ENCODE measurements at regions not wholly inside any gene's neighbourhood (a gene's known extent, or its start where the extent isn't known, plus 50 kb on each side); places are given as distances from the start of the nearest gene placed in this dataset.

DNA sequence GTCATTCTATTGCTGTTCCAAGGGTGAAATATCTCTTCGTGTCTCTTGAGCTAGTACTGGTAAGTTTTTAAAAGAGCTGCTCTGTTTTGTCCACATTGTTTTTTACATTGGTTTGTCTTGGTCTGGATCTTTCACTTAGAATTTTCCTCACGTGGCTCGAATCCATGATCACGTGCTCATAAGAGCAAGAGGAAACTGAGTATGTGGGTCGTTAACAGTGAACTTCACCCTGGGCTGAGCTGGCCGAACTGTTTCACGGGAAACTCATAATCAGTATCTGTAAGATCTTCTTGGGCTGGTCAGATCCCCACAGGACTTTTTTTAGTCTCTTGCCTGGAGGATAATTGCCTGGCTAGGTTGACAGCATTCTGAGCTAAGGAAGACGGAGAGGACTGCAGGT, 77.8 kb upstream of the HELT start:
- TF ChIP-seq ARNTL (CRISPR knock-in tag; IDR thresholded peaks at IDR 0.05; ENCODE audit: borderline replicate concordance, low read depth), result no peak
- TF ChIP-seq ISL1 (CRISPR knock-in tag; IDR thresholded peaks at IDR 0.05), result no peak
- TF ChIP-seq ZFP3 (CRISPR knock-in tag; IDR thresholded peaks at IDR 0.05), result no peak
- TF ChIP-seq, protein P1, sequence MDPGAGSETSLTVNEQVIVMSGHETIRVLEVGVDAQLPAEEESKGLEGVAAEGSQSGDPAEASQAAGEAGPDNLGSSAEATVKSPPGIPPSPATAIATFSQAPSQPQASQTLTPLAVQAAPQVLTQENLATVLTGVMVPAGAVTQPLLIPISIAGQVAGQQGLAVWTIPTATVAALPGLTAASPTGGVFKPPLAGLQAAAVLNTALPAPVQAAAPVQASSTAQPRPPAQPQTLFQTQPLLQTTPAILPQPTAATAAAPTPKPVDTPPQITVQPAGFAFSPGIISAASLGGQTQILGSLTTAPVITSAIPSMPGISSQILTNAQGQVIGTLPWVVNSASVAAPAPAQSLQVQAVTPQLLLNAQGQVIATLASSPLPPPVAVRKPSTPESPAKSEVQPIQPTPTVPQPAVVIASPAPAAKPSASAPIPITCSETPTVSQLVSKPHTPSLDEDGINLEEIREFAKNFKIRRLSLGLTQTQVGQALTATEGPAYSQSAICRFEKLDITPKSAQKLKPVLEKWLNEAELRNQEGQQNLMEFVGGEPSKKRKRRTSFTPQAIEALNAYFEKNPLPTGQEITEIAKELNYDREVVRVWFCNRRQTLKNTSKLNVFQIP (CRISPR knock-in tag; IDR thresholded peaks at IDR 0.05; ENCODE audit: borderline replicate concordance, low read depth), result no peak
- TF ChIP-seq CSDC2 (CRISPR knock-in tag; IDR thresholded peaks at IDR 0.05), result no peak
- TF ChIP-seq ZNF8 (CRISPR knock-in tag; IDR thresholded peaks at IDR 0.05), result no peak
- TF ChIP-seq, protein P2, sequence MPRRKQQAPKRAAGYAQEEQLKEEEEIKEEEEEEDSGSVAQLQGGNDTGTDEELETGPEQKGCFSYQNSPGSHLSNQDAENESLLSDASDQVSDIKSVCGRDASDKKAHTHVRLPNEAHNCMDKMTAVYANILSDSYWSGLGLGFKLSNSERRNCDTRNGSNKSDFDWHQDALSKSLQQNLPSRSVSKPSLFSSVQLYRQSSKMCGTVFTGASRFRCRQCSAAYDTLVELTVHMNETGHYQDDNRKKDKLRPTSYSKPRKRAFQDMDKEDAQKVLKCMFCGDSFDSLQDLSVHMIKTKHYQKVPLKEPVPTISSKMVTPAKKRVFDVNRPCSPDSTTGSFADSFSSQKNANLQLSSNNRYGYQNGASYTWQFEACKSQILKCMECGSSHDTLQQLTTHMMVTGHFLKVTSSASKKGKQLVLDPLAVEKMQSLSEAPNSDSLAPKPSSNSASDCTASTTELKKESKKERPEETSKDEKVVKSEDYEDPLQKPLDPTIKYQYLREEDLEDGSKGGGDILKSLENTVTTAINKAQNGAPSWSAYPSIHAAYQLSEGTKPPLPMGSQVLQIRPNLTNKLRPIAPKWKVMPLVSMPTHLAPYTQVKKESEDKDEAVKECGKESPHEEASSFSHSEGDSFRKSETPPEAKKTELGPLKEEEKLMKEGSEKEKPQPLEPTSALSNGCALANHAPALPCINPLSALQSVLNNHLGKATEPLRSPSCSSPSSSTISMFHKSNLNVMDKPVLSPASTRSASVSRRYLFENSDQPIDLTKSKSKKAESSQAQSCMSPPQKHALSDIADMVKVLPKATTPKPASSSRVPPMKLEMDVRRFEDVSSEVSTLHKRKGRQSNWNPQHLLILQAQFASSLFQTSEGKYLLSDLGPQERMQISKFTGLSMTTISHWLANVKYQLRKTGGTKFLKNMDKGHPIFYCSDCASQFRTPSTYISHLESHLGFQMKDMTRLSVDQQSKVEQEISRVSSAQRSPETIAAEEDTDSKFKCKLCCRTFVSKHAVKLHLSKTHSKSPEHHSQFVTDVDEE (CRISPR knock-in tag; IDR thresholded peaks at IDR 0.05), result no peak
- no peak for TF ChIP-seq ZFP30 (CRISPR knock-in tag; IDR thresholded peaks at IDR 0.05)
- no peak for TF ChIP-seq PPARA (CRISPR knock-in tag; IDR thresholded peaks at IDR 0.05; ENCODE audit: borderline replicate concordance)
- TF ChIP-seq TOX (CRISPR knock-in tag; IDR thresholded peaks at IDR 0.05; ENCODE audit: borderline replicate concordance), result no peak
- TF ChIP-seq, protein P3, sequence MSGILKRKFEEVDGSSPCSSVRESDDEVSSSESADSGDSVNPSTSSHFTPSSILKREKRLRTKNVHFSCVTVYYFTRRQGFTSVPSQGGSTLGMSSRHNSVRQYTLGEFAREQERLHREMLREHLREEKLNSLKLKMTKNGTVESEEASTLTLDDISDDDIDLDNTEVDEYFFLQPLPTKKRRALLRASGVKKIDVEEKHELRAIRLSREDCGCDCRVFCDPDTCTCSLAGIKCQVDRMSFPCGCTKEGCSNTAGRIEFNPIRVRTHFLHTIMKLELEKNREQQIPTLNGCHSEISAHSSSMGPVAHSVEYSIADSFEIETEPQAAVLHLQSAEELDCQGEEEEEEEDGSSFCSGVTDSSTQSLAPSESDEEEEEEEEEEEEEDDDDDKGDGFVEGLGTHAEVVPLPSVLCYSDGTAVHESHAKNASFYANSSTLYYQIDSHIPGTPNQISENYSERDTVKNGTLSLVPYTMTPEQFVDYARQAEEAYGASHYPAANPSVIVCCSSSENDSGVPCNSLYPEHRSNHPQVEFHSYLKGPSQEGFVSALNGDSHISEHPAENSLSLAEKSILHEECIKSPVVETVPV (CRISPR knock-in tag; IDR thresholded peaks at IDR 0.05), result no peak
- TF ChIP-seq, protein P4, sequence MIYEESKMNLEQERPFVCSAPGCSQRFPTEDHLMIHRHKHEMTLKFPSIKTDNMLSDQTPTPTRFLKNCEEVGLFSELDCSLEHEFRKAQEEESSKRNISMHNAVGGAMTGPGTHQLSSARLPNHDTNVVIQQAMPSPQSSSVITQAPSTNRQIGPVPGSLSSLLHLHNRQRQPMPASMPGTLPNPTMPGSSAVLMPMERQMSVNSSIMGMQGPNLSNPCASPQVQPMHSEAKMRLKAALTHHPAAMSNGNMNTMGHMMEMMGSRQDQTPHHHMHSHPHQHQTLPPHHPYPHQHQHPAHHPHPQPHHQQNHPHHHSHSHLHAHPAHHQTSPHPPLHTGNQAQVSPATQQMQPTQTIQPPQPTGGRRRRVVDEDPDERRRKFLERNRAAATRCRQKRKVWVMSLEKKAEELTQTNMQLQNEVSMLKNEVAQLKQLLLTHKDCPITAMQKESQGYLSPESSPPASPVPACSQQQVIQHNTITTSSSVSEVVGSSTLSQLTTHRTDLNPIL (CRISPR knock-in tag; IDR thresholded peaks at IDR 0.05; ENCODE audit: low read depth), result no peak
- TF ChIP-seq BACH2 (CRISPR knock-in tag; IDR thresholded peaks at IDR 0.05; ENCODE audit: borderline replicate concordance), result no peak
- TF ChIP-seq ZNF70 (CRISPR knock-in tag; IDR thresholded peaks at IDR 0.05), result no peak
- TF ChIP-seq SNAI2 (CRISPR knock-in tag; IDR thresholded peaks at IDR 0.05), result no peak
- TF ChIP-seq, protein P5, sequence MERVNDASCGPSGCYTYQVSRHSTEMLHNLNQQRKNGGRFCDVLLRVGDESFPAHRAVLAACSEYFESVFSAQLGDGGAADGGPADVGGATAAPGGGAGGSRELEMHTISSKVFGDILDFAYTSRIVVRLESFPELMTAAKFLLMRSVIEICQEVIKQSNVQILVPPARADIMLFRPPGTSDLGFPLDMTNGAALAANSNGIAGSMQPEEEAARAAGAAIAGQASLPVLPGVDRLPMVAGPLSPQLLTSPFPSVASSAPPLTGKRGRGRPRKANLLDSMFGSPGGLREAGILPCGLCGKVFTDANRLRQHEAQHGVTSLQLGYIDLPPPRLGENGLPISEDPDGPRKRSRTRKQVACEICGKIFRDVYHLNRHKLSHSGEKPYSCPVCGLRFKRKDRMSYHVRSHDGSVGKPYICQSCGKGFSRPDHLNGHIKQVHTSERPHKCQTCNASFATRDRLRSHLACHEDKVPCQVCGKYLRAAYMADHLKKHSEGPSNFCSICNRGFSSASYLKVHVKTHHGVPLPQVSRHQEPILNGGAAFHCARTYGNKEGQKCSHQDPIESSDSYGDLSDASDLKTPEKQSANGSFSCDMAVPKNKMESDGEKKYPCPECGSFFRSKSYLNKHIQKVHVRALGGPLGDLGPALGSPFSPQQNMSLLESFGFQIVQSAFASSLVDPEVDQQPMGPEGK (CRISPR knock-in tag; IDR thresholded peaks at IDR 0.05; ENCODE audit: borderline replicate concordance), result no peak
- no peak for TF ChIP-seq GLIS3 (CRISPR knock-in tag; IDR thresholded peaks at IDR 0.05)
- no peak for TF ChIP-seq TCF4 (CRISPR knock-in tag; IDR thresholded peaks at IDR 0.05; ENCODE audit: borderline replicate concordance)
- no peak for TF ChIP-seq OSR1 (CRISPR knock-in tag; IDR thresholded peaks at IDR 0.05)
- no peak for ATAC-seq

DNA sequence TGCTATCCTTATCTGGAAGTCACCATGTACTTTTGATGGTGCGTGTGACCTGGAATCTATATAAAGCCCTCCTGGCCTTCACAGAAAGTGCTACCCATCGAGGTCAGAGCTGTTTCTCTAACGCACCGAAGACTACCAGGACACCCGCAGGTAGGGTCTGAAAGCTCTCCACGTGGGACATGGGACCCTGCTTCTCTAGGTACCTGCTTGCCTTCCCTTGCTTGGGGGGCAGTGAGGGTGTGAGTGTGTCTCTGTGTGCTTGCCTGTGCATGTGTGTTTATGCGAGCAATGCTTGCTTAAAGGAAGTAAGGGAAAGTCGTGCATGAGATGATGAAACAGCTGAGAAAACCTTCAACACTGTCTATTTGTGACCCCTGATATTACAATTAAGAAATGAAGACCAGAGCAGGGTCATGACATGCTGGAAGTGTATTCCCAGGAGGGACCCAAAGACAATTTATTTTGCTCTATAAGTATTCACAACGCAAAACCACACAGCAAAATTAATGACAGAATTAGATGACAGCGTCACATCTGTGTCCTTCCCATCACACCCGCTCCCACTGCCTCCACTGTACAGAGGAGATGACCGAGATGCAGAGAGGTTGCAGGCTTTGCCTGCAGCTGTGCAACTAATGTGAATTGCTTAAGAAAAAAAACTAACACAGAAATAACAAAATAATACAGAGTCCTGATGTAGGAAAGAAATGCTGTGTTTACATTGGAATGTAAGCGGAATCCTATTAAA, 76.4 kb upstream of the HELT start:
- no peak for ATAC-seq
- TF ChIP-seq, protein P2 (CRISPR knock-in tag; IDR thresholded peaks at IDR 0.05), result no peak
- TF ChIP-seq ZNF565 (CRISPR knock-in tag; conservative IDR thresholded peaks at IDR 0.05; ENCODE audit: low read depth), result no peak
- no peak for TF ChIP-seq ZNF70 (CRISPR knock-in tag; IDR thresholded peaks at IDR 0.05)
- TF ChIP-seq, protein P5 (CRISPR knock-in tag; IDR thresholded peaks at IDR 0.05; ENCODE audit: borderline replicate concordance), result no peak
- TF ChIP-seq CSDC2 (CRISPR knock-in tag; IDR thresholded peaks at IDR 0.05), result no peak
- no peak for TF ChIP-seq GLIS3 (CRISPR knock-in tag; IDR thresholded peaks at IDR 0.05)
- no peak for TF ChIP-seq ZFP3 (CRISPR knock-in tag; IDR thresholded peaks at IDR 0.05)

Measured in SK-N-SH treated with all-trans-retinoic acid at 6 μM for 48 hours (cell line).